H1 (cell line): ENCODE measurements at regions not wholly inside any gene's neighbourhood (a gene's known extent, or its start where the extent isn't known, plus 50 kb on each side); places are given as distances from the start of the nearest gene placed in this dataset.

Experiments used
- CTCF ChIA-PET: fragments of 300-600 bp; sonication (Branson Sonifier 250); formaldehyde crosslinking; loops from one replicate; lab custom pipeline; 2021; ENCODE audit not compliant: partially characterized antibody; lab: Charles Lee
- POLR2A ChIA-PET: fragments of 300-600 bp; sonication (Branson Sonifier 250); formaldehyde crosslinking; loops from one replicate; lab custom pipeline; 2021; ENCODE audit warnings: inconsistent platforms; ENCODE audit not compliant: partially characterized antibody; lab: Charles Lee
- DNase-seq, 2 experiments: peaks; one replicate each; pipeline versions ENCODE4 v3.0.0 to v3.0.0-alpha.2; 2010 to 2022; ENCODE audit warnings: low spot score in 2 of 2, low read depth in 1 of 2, mixed read lengths in 1 of 2
- FAIRE-seq: peaks from 2 replicates; lab custom pipeline; 2011; peaks lifted over from hg19 to GRCh38; lab: Jason Lieb, UNC
- H2AFZ ChIP-seq: 2 replicates; pipeline ENCODE4 v1.8.1; 2012; ENCODE audit warnings: low read length, inconsistent platforms
- H2AK5ac ChIP-seq: 2 replicates; pipeline ENCODE4 v1.6.1; 2013; ENCODE audit warnings: low read depth, low read length
- H2BK120ac ChIP-seq: replicated peaks from 2 replicates; pipeline ENCODE3; 2013; ENCODE audit warnings: low read depth, low read length, inconsistent platforms
- H2BK12ac ChIP-seq: 2 replicates; pipeline ENCODE4 v1.6.1; 2013; ENCODE audit warnings: low read depth, low read length
- H2BK15ac ChIP-seq: 2 replicates; pipeline ENCODE4 v1.6.1; 2013; ENCODE audit warnings: low read length
- H2BK20ac ChIP-seq: 2 replicates; pipeline ENCODE4 v1.6.1; 2013; ENCODE audit warnings: low read length
- H2BK5ac ChIP-seq: 2 replicates; pipeline ENCODE4 v1.6.1; 2013; ENCODE audit warnings: low read depth, low read length
- H3K14ac ChIP-seq: 2 replicates; pipeline ENCODE4 v1.6.1; 2013; ENCODE audit warnings: inconsistent platforms; ENCODE audit not compliant: insufficient read length
- H3K18ac ChIP-seq: 2 replicates; pipeline ENCODE4 v1.6.1; 2013; ENCODE audit warnings: low read length; ENCODE audit errors: extremely low read depth
- H3K23ac ChIP-seq: 2 replicates; pipeline ENCODE4 v1.6.1; 2013; ENCODE audit warnings: inconsistent platforms; ENCODE audit not compliant: insufficient read length
- H3K23me2 ChIP-seq: 2 replicates; pipeline ENCODE4 v1.6.1; 2013; ENCODE audit warnings: low read depth, low read length
- H3K27ac ChIP-seq: 2 replicates; pipeline ENCODE4 v1.6.1; 2011; ENCODE audit warnings: low read depth, low read length, inconsistent platforms
- H3K27me3 ChIP-seq, 4 experiments: replicated peaks in 1 of 4; 1 replicate in 1 of 4; 2 replicates in 3 of 4; pipeline versions ENCODE4 v1.6.1 to v1.8.1; 2011 to 2013; ENCODE audit warnings: low read length in 3 of 4, mild to moderate bottlenecking in 3 of 4, inconsistent platforms in 2 of 4, mixed read lengths in 2 of 4, moderate library complexity in 1 of 4; ENCODE audit not compliant: control insufficient read depth in 3 of 4, insufficient read depth in 3 of 4; ENCODE audit errors: extremely low read depth in 1 of 4
- H3K36me3 ChIP-seq, 4 experiments: 2 replicates each; pipeline versions ENCODE4 v1.6.1 to v1.8.1; 2011 to 2013; ENCODE audit warnings: mild to moderate bottlenecking in 4 of 4, low read length in 3 of 4, moderate library complexity in 2 of 4, control low read depth in 1 of 4, inconsistent platforms in 1 of 4; ENCODE audit not compliant: insufficient read depth in 4 of 4, control insufficient read depth in 2 of 4
- H3K4ac ChIP-seq: replicated peaks from 2 replicates; pipeline ENCODE3; 2013; ENCODE audit warnings: low read length, low read depth, mixed read lengths, inconsistent platforms; ENCODE audit not compliant: insufficient read length
- H3K4me1 ChIP-seq, 4 experiments: replicated peaks in 1 of 4; 1 replicate in 1 of 4; 2 replicates in 3 of 4; pipeline versions ENCODE4 v1.6.1 to v1.8.1; 2011 to 2013; ENCODE audit warnings: low read length in 3 of 4, inconsistent platforms in 2 of 4, mixed read lengths in 1 of 4; ENCODE audit not compliant: insufficient read depth in 4 of 4, control insufficient read depth in 3 of 4
- H3K4me2 ChIP-seq, 2 experiments: 2 replicates each; pipeline versions ENCODE4 v1.6.1 to v1.8.1; 2011 to 2013; ENCODE audit warnings: low read depth in 2 of 2, low read length in 2 of 2, control low read depth in 1 of 2, inconsistent platforms in 1 of 2, mild to moderate bottlenecking in 1 of 2; ENCODE audit not compliant: insufficient read depth in 1 of 2
- H3K4me3 ChIP-seq, 4 experiments: fragments of 200-600, 300-600 bp in 1 of 4; sonication (generic), shearing (Covaris generic), sonication (Bioruptor Twin) in 1 of 4; 2 replicates each; pipeline versions ENCODE4 v1.5.1 to v1.8.1; 2011 to 2016; ENCODE audit warnings: low read length in 4 of 4, low read depth in 3 of 4, control low read depth in 2 of 4, inconsistent platforms in 2 of 4, mild to moderate bottlenecking in 2 of 4, mixed read lengths in 1 of 4, moderate library complexity in 1 of 4; ENCODE audit not compliant: insufficient read depth in 2 of 4; ENCODE audit errors: extremely low read depth in 1 of 4
- H3K56ac ChIP-seq: replicated peaks from 2 replicates; pipeline ENCODE3; 2013; ENCODE audit warnings: low read depth, mild to moderate bottlenecking, mixed read lengths, low read length, inconsistent platforms; ENCODE audit not compliant: insufficient read length
- H3K79me1 ChIP-seq: 2 replicates; pipeline ENCODE4 v1.6.1; 2013; ENCODE audit warnings: low read depth, low read length, control low read depth
- H3K79me2 ChIP-seq, 2 experiments: 2 replicates each; pipeline versions ENCODE4 v1.6.1 to v1.8.1; 2012 to 2013; ENCODE audit warnings: low read length in 2 of 2, mild to moderate bottlenecking in 2 of 2, inconsistent platforms in 1 of 2; ENCODE audit not compliant: insufficient read depth in 2 of 2, control insufficient read depth in 1 of 2
- H3K9ac ChIP-seq, 4 experiments: replicated peaks in 1 of 4; 1 replicate in 1 of 4; 2 replicates in 3 of 4; pipeline versions ENCODE4 v1.6.1 to v1.8.1; 2011 to 2013; ENCODE audit warnings: low read depth in 3 of 4, low read length in 3 of 4, control low read depth in 2 of 4, mild to moderate bottlenecking in 2 of 4, moderate library complexity in 2 of 4, inconsistent platforms in 1 of 4; ENCODE audit errors: extremely low read depth in 1 of 4
- H3K9me3 ChIP-seq, 2 experiments: 2 replicates each; pipeline versions ENCODE4 v1.6.1 to v1.8.1; 2012 to 2013; ENCODE audit warnings: mild to moderate bottlenecking in 2 of 2, moderate library complexity in 2 of 2, control low read depth in 1 of 2, inconsistent platforms in 1 of 2, low read depth in 1 of 2, low read length in 1 of 2, mixed read lengths in 1 of 2; ENCODE audit not compliant: insufficient read depth in 2 of 2
- H4K20me1 ChIP-seq, 2 experiments: replicated peaks in 1 of 2; 2 replicates each; pipeline versions ENCODE3 to v1.8.1; 2011 to 2013; ENCODE audit warnings: inconsistent platforms in 2 of 2, low read length in 2 of 2, mild to moderate bottlenecking in 1 of 2; ENCODE audit not compliant: insufficient read depth in 2 of 2, control insufficient read depth in 1 of 2
- H4K5ac ChIP-seq: 2 replicates; pipeline ENCODE4 v1.6.1; 2013; ENCODE audit warnings: low read length, low read depth, mixed read lengths, inconsistent platforms; ENCODE audit not compliant: insufficient read length
- H4K8ac ChIP-seq: 2 replicates; pipeline ENCODE4 v1.8.0; 2013; ENCODE audit warnings: mild to moderate bottlenecking, moderate library complexity, low read length, inconsistent platforms; ENCODE audit not compliant: insufficient read depth; ENCODE audit errors: extremely low read depth
- H4K91ac ChIP-seq: replicated peaks from 2 replicates; pipeline ENCODE3; 2013; ENCODE audit warnings: low read length, mixed read lengths, inconsistent platforms; ENCODE audit not compliant: insufficient read length
- CHD2 ChIP-seq: IDR thresholded peaks from 2 replicates; pipeline ENCODE4 v1.6.1; 2012; ENCODE audit warnings: low read length, improper control_type of control experiment
- JUND ChIP-seq: IDR thresholded peaks from 2 replicates; pipeline ENCODE4 v1.6.1; 2011; ENCODE audit warnings: mild to moderate bottlenecking, improper control_type of control experiment, low read length
- KDM1A ChIP-seq: fragments of 200-600, 300-600 bp; sonication (generic); IDR thresholded peaks from 2 replicates; pipeline ENCODE4 v1.7.1; 2016; ENCODE audit warnings: mild to moderate bottlenecking, low read length, borderline replicate concordance
- MAFK ChIP-seq: IDR thresholded peaks from 2 replicates; pipeline ENCODE4 v1.6.1; 2012; ENCODE audit warnings: low read depth, mild to moderate bottlenecking, improper control_type of control experiment, low read length
- NANOG ChIP-seq: IDR thresholded peaks from 2 replicates; pipeline ENCODE4 v1.6.1; 2011; ENCODE audit warnings: low read length, low read depth, mild to moderate bottlenecking, inconsistent platforms; ENCODE audit not compliant: insufficient read depth, poor library complexity, severe bottlenecking
- RAD21 ChIP-seq, 2 experiments: IDR thresholded peaks in 1 of 2; conservative IDR thresholded peaks in 1 of 2; 2 replicates each; pipeline ENCODE4 v1.6.1; 2011; ENCODE audit warnings: low read depth in 2 of 2, low read length in 2 of 2, improper control_type of control experiment in 1 of 2, inconsistent platforms in 1 of 2, mild to moderate bottlenecking in 1 of 2, moderate library complexity in 1 of 2
- RNF2 ChIP-seq: fragments of 200-900, 300-1000 bp; sonication (generic); IDR thresholded peaks from 2 replicates; pipeline ENCODE4 v1.7.1; 2016; ENCODE audit warnings: borderline replicate concordance, low read depth, mild to moderate bottlenecking, antibody characterized with exemption, low read length; ENCODE audit not compliant: poor library complexity, severe bottlenecking; ENCODE audit errors: missing control alignments
- SP1 ChIP-seq: IDR thresholded peaks from 2 replicates; pipeline ENCODE4 v1.6.1; 2011; ENCODE audit warnings: low read depth, low read length
- SUZ12 ChIP-seq: fragments of 200-600 bp; sonication (generic); IDR thresholded peaks from 2 replicates; pipeline ENCODE4 v1.6.1; 2012; ENCODE audit warnings: mild to moderate bottlenecking, inconsistent platforms, low read length, moderate library complexity, mixed read lengths
- WGBS, 2 experiments: shearing (Covaris generic) in 1 of 2; methylation state at CpG; one replicate each; pipeline versions ENCODE4 v1.1.6 to v1.1.7; 2013 to 2015; ENCODE audit warnings: low lambda C conversion rate in 2 of 2, mixed read lengths in 2 of 2, inconsistent platforms in 1 of 2, low coverage in 1 of 2, missing lambda C conversion rate in 1 of 2; ENCODE audit not compliant: insufficient replicate concordance in 2 of 2, insufficient coverage in 1 of 2, insufficient read length in 1 of 2; ENCODE audit errors: extremely low coverage in 1 of 2, missing lambda C conversion rate in 1 of 2; 5-methylcytosine and 5-hydroxymethylcytosine counted together
- TF ChIP-seq, protein P1 (sequence below): IDR thresholded peaks from 2 replicates; pipeline ENCODE4 v1.6.1; 2011; ENCODE audit warnings: low read length, improper control_type of control experiment

DNA sequence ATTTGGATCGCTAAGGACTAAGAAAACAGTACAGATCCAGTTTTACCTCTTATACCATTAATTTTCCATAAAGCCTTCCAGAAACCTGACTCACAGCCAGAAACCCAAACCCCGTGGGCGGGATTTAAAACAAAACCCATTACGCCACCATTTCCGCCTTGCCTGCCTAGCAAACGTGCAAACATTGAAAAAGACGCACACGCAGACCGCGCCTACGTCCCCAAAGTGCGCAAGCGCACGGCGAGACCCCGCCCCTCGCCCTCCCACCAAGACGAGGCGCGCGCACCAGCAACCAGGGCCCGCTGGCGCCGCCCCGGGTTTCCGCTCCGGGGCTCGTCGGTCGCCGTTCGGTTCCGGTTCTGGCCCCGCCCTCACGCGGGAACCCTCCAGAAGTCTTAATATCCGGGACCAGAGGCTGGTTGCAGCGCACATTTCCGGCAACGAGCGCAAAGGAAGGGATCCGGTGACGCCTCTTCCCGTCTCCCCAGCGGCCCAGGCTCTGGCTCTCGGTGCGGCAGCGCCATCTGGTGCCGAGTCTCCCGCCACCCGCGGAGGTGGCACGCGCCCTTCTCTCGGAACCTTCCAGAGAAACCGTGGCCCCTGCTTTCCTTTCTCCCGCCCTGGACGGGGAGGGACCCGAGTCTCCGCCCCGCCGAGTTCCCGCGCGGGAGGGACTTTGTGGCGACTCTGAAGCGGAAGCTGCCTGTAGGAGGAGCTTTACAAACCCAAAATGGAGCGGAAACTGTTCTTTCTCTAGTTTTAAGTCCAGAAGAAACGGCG is 256.9 kb upstream of the STARD13 start:
- Histone ChIP-seq H3K23ac (no peak overlapping the region), H4K20me1 (no peaks in the 10 kb centered on the region), H2BK5ac (peak overlapping the region; percentile 87), H2AFZ (no peak overlapping the region), H3K9me3 (no peaks in the 10 kb centered on the region), H3K36me3 (no peaks in the 10 kb centered on the region), H2BK12ac (peak overlapping the region; percentile 83; the same call in 1 of the 2 replicates), H3K18ac (peak overlapping the region; percentile 79), H3K56ac (peak overlapping the region; percentile 92), H3K4me3 (peak overlapping the region; percentile 63 to 80 (median 74)), H3K79me1 (no peaks in the 10 kb centered on the region), H3K79me2 (no peaks in the 10 kb centered on the region), H2BK15ac (no peak overlapping the region), H4K8ac (peak overlapping the region; percentile 79; the same call in 1 of the 2 replicates), H3K27me3 (no peaks in the 10 kb centered on the region), H3K14ac (no peak overlapping the region), H2BK120ac (peak overlapping the region; percentile 29), H4K5ac (peak overlapping the region; percentile 92), H2BK20ac (no peak overlapping the region), H4K91ac (peak overlapping the region; percentile 91), H3K4me2 (peak overlapping the region; percentile 75 to 81), H3K23me2 (0 out of 2 replicates have a peak, but pooled peaks cover 4% of the 10 kb centered on the region), H2AK5ac (no peak overlapping the region), H3K4me1 (peaks cover 0 to 9% (median 5%) of the 10 kb centered on the region in 4 experiments; a peak in 4 of 7 replicates), H3K9ac (peak overlapping the region; percentile 62 to 94 (median 90)), H3K27ac (peak overlapping the region; percentile 88), H3K4ac (peak overlapping the region; percentile 35)
- 1% methylated on average over 59 of the region's 70 CpGs; no CpG with 5 or more reads in 1 of the 2 experiments for WGBS, 2 experiments
- FAIRE-seq (peak; percentile 62), DNase-seq (peak; percentile 86 to 95)
- ChIA-PET CTCF (interaction anchor here (0.6 to 1.8 kb wide), 9 partner anchors 11 to 432 kb away, joined by 3 to 5 read pairs (median 3); no protein-coding TSS in a partner anchor), POLR2A (interaction anchor here (0.6 to 1.1 kb wide), 6 partner anchors 18 to 181 kb away, joined by 3 to 4 read pairs (median 3); no protein-coding TSS in a partner anchor)
- TF ChIP-seq KDM1A (no peak), RAD21 (IDR thresholded peaks at IDR 0.05 in 1 of 2, conservative IDR thresholded peaks at IDR 0.05 in 1 of 2; ENCODE audit: low read depth in 2 of 2, low read length in 2 of 2) (peak; percentile 88 to 89), RNF2 (no peak), CHD2 (no peak), JUND (peak; percentile 7; the same call in 1 of the 2 replicates), SP1 (peak; percentile 62; the same call in 1 of the 2 replicates), SUZ12 (no peak), MAFK (no peak), NANOG (no peak)
- TF ChIP-seq, protein P1, sequence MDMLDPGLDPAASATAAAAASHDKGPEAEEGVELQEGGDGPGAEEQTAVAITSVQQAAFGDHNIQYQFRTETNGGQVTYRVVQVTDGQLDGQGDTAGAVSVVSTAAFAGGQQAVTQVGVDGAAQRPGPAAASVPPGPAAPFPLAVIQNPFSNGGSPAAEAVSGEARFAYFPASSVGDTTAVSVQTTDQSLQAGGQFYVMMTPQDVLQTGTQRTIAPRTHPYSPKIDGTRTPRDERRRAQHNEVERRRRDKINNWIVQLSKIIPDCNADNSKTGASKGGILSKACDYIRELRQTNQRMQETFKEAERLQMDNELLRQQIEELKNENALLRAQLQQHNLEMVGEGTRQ: no peak
